A673 (cell line): ENCODE measurements at regions not wholly inside any gene's neighbourhood (a gene's known extent, or its start where the extent isn't known, plus 50 kb on each side); places are given as distances from the start of the nearest gene placed in this dataset.

Source experiments
- CTCF ChIP-seq: fragments of 300-800, 200-600 bp; sonication (generic); conservative IDR thresholded peaks from 2 replicates; pipeline ENCODE4 v1.5.1; 2017; ENCODE audit warnings: low read depth, mild to moderate bottlenecking, antibody characterized with exemption, low read length, moderate library complexity, mixed read lengths
- EZH2 ChIP-seq: fragments of 200-600 bp; sonication (generic); IDR thresholded peaks from 2 replicates; pipeline ENCODE4 v1.6.1; 2017; ENCODE audit warnings: borderline replicate concordance, low read depth, mild to moderate bottlenecking, mixed read lengths, antibody characterized with exemption, low read length; ENCODE audit not compliant: poor library complexity, severe bottlenecking

- TF ChIP-seq CTCF: no peak
- TF ChIP-seq EZH2: no peak
These were observed 102.9 kb downstream of the ACER2 start for GRCh38 chr9:19511694-19512093.
